Endothelial cell (in vitro differentiated cells): ENCODE measurements at regions not wholly inside any gene's neighbourhood (a gene's known extent, or its start where the extent isn't known, plus 50 kb on each side); places are given as distances from the start of the nearest gene placed in this dataset.

Experiments used
- DNase-seq: peaks from one replicate; pipeline ENCODE4 v3.0.0; 2021; ENCODE audit warnings: low spot score
- H3K27ac Mint-ChIP-seq: one replicate; pipeline ENCODE4 v1.8.0; 2021; ENCODE audit warnings: mixed read lengths, inconsistent platforms; ENCODE audit not compliant: unreplicated experiment
- H3K27me3 Mint-ChIP-seq: one replicate; pipeline ENCODE4 v1.8.0; 2021; ENCODE audit warnings: mild to moderate bottlenecking, moderate library complexity, mixed read lengths, inconsistent platforms; ENCODE audit not compliant: unreplicated experiment
- H3K36me3 Mint-ChIP-seq: one replicate; pipeline ENCODE4 v1.8.0; 2021; ENCODE audit warnings: mild to moderate bottlenecking, low read depth, mixed read lengths, inconsistent platforms; ENCODE audit not compliant: unreplicated experiment
- H3K4me1 Mint-ChIP-seq: one replicate; pipeline ENCODE4 v1.8.0; 2021; ENCODE audit warnings: mild to moderate bottlenecking, mixed read lengths, inconsistent platforms; ENCODE audit not compliant: unreplicated experiment
- H3K4me3 Mint-ChIP-seq: one replicate; pipeline ENCODE4 v1.8.0; 2021; ENCODE audit warnings: mild to moderate bottlenecking, mixed read lengths, inconsistent platforms; ENCODE audit not compliant: unreplicated experiment
- H3K9me3 Mint-ChIP-seq: one replicate; pipeline ENCODE4 v1.8.0; 2021; ENCODE audit warnings: mixed read lengths, inconsistent platforms; ENCODE audit not compliant: unreplicated experiment
- CTCF ChIP-seq: fragments of 200-600 bp; sonication (generic); IDR thresholded peaks from one replicate; pipeline ENCODE4 v1.5.0; 2021; ENCODE audit warnings: antibody characterized with exemption; ENCODE audit not compliant: unreplicated experiment

GRCh38 chr1:232476538-232476950 is 153.4 kb downstream of the SIPA1L2 start:
- no peak for TF ChIP-seq CTCF
- no peak for DNase-seq
- peaks cover 36% of the 10 kb centered on the region for H3K36me3 Mint-ChIP-seq
- no peaks in the 10 kb centered on the region for H3K27me3 Mint-ChIP-seq
- H3K9me3 Mint-ChIP-seq = no peaks in the 10 kb centered on the region
- no peak overlapping the region for H3K27ac Mint-ChIP-seq
- peak overlapping the region; percentile 63 for H3K4me3 Mint-ChIP-seq
- H3K4me1 Mint-ChIP-seq = peaks cover 33% of the 10 kb centered on the region

GRCh38 chr1:232474826-232475225 is 155.1 kb downstream of the SIPA1L2 start:
- TF ChIP-seq CTCF = no peak
- no peaks in the 10 kb centered on the region for H3K27me3 Mint-ChIP-seq
- peaks cover 39% of the 10 kb centered on the region for H3K36me3 Mint-ChIP-seq
- no peak overlapping the region for H3K4me3 Mint-ChIP-seq
- DNase-seq = no peak
- H3K27ac Mint-ChIP-seq = peak overlapping the region; percentile 28
- peaks cover 38% of the 10 kb centered on the region for H3K4me1 Mint-ChIP-seq
- H3K9me3 Mint-ChIP-seq = no peaks in the 10 kb centered on the region

GRCh38 chr1:232473900-232474299 is 156.0 kb downstream of the SIPA1L2 start:
- Mint-ChIP-seq H3K27ac (peak overlapping the region; percentile 79), H3K27me3 (no peaks in the 10 kb centered on the region), H3K4me3 (peak overlapping the region; percentile 70), H3K36me3 (peaks cover 38% of the 10 kb centered on the region), H3K4me1 (peaks cover 38% of the 10 kb centered on the region), H3K9me3 (no peaks in the 10 kb centered on the region)
- DNase-seq = no peak
- no peak for TF ChIP-seq CTCF

- Mint-ChIP-seq H3K4me3 (no peak overlapping the region), H3K27me3 (no peaks in the 10 kb centered on the region), H3K4me1 (peaks cover 38% of the 10 kb centered on the region), H3K36me3 (peaks cover 41% of the 10 kb centered on the region), H3K27ac (peak overlapping the region; percentile 86), H3K9me3 (no peaks in the 10 kb centered on the region)
- no peak for DNase-seq
- TF ChIP-seq CTCF = no peak
Observed at GRCh38 chr1:232473324-232473723, 156.6 kb downstream of the SIPA1L2 start.

- H3K4me3 Mint-ChIP-seq = no peak overlapping the region
- H3K9me3 Mint-ChIP-seq = no peaks in the 10 kb centered on the region
- H3K27me3 Mint-ChIP-seq = no peaks in the 10 kb centered on the region
- no peak for TF ChIP-seq CTCF
- peak overlapping the region; percentile 86 for H3K27ac Mint-ChIP-seq
- peaks cover 38% of the 10 kb centered on the region for H3K4me1 Mint-ChIP-seq
- no peak for DNase-seq
- peaks cover 41% of the 10 kb centered on the region for H3K36me3 Mint-ChIP-seq
Observed at GRCh38 chr1:232472485-232473041, 157.4 kb downstream of the SIPA1L2 start.
